ENCODE measurements at regions not wholly inside any gene's neighbourhood (a gene's known extent, or its start where the extent isn't known, plus 50 kb on each side); places are given as distances from the start of the nearest gene placed in this dataset.

- DNase-seq = no peak
- 35 to 45% methylated on average over 2 of the region's 2 CpGs for WGBS, 2 donors
Observed at GRCh38 chr14:38505221-38505972, 249.5 kb upstream of the CLEC14A start.

GRCh38 chr14:38504175-38504574 lies 248.3 kb upstream of the CLEC14A start:
- ATAC-seq (no peak), DNase-seq (no peak)
- H3K9me3 ChIP-seq = peaks cover 0 to 2% (median 0%) of the 10 kb centered on the region in 11 donors
- H3K27ac ChIP-seq = no peak overlapping the region
- TF ChIP-seq CTCF (IDR thresholded peaks at IDR 0.05) = no peak
- H3K4me3 ChIP-seq = no peak overlapping the region
- H3K27me3 ChIP-seq = no peaks in the 10 kb centered on the region
- intact Hi-C loops (cut with DNase I) = no loop called here
- WGBS, 2 donors = 83 to 97% methylated on average over 1 of the region's 1 CpG
- no peaks in the 10 kb centered on the region for H3K36me3 ChIP-seq
- H3K4me1 ChIP-seq = no peaks in the 10 kb centered on the region

More at GRCh38 chr14:38505221-38505972, 249.5 kb upstream of the CLEC14A start:
- ATAC-seq = no peak
- no peak for TF ChIP-seq CTCF (IDR thresholded peaks at IDR 0.05)
- H3K27me3 ChIP-seq = no peaks in the 10 kb centered on the region
- no peak overlapping the region for H3K27ac ChIP-seq
- H3K4me3 ChIP-seq = no peak overlapping the region
- H3K9me3 ChIP-seq = no peaks in the 10 kb centered on the region
- no peaks in the 10 kb centered on the region for H3K4me1 ChIP-seq
- H3K36me3 ChIP-seq = no peaks in the 10 kb centered on the region
- intact Hi-C loops (cut with DNase I) = no loop called here

- ATAC-seq (no peak), DNase-seq (no peak)
- no peak for TF ChIP-seq CTCF (IDR thresholded peaks at IDR 0.05)
- WGBS, 2 donors = 82 to 84% methylated on average over 2 of the region's 2 CpGs
- peaks cover 0 to 3% (median 0%) of the 10 kb centered on the region in 11 donors for H3K9me3 ChIP-seq
- no peaks in the 10 kb centered on the region for H3K27me3 ChIP-seq
- no peak overlapping the region for H3K4me3 ChIP-seq
- intact Hi-C loops (cut with DNase I) = no loop called here
- no peaks in the 10 kb centered on the region for H3K36me3 ChIP-seq
- no peak overlapping the region for H3K27ac ChIP-seq
- H3K4me1 ChIP-seq = no peaks in the 10 kb centered on the region
Observed at GRCh38 chr14:38502239-38502638, 246.3 kb upstream of the CLEC14A start.

- DNase-seq = no peak
- Histone ChIP-seq H3K4me1 (no peaks in the 10 kb centered on the region), H3K9me3 (peaks cover 0 to 3% (median 0%) of the 10 kb centered on the region in 11 donors), H3K27ac (no peak overlapping the region), H3K27me3 (no peaks in the 10 kb centered on the region), H3K4me3 (no peak overlapping the region), H3K36me3 (no peaks in the 10 kb centered on the region)
- no peak for ATAC-seq
- intact Hi-C loops (cut with DNase I) = no loop called here
- TF ChIP-seq CTCF (IDR thresholded peaks at IDR 0.05) = no peak
Observed at GRCh38 chr14:38500125-38500524, 244.2 kb upstream of the CLEC14A start.

Data from heart right ventricle (tissue), 16 donors.